T-helper 1 cell (primary cell): ENCODE measurements at regions not wholly inside any gene's neighbourhood (a gene's known extent, or its start where the extent isn't known, plus 50 kb on each side); places are given as distances from the start of the nearest gene placed in this dataset.
"Not testable (repeated sequence)": the region's sequence is repeated elsewhere in the genome, so short reads cannot be mapped to it uniquely, and the experiment has no call there.

Experiments
- DNase-seq, 5 donors: peaks; one replicate each; pipeline ENCODE4 v3.0.0-alpha.2; 2012 to 2020

DNA sequence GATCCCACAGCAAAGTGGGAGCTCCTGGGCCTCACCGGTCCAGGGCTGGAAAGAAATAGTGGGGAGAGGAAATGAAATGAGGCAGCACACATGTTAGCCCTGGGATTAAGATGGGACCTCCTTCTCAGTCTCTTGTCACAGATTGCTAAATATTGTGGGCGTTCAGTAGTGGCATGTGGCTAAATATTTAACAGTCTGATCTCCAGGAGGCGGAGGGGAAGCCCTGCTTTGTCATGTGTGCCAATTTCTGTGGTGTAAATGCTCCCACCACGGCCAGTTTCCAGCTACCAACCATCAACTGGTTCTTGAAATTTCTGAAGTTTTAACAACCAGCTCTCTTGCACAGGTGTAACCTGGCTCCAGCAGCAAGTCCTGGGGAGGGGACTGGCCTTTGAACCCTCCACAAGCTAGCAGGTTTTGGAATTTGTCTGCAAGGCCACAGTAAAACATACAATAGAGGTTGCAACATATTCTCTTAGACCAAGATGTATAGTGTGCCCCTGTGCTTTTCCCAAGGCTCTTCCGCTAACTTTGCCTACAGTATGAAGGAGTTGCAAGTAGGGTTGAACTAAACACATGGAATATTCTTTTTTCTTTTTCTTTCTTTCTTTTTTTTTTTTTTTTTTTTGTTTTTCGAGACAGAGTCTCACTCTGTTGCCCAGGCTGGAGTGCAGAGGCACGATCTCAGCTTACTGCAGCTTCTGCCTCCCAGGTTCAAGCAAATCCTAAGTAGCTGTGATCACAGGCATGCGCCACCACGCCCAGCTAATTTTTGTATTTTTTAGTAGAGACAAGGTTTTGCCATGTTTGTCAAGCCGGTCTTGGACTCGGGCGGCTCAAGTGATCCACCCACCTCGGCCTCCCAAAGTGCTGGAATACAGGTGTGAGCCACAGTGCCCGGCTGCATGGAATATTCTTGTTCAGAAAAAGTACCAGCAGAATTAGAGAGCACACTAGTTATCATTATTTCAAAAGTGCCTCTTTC is 103.1 kb upstream of the PCBD1 start:
- DNase-seq, result no peak

DNA sequence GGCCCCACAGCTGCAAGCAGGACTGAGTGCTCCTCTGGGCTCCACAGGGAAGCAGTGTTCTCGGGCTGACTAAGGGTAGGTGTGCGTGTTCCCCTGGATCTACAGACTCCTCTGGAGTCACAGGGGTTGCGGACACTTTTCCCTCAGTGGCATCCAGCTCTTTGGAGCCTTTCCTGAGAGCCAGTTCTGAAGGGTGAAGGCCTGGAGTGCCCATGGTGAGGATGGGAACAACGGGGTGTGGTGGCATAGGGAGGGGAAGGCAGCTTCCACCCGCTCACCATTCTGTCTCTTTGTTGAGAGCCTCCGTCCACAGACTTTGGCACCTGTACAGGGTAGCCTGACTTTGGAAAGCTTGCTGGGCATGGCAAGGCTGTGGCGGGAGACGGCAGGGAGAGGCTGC is 104.1 kb upstream of the PCBD1 start:
- DNase-seq, result no peak

- no peak for DNase-seq
These were observed 104.7 kb upstream of the PCBD1 start for GRCh38 chr10:70993051-70993450.

- no peak for DNase-seq
These were observed 108.2 kb upstream of the PCBD1 start for GRCh38 chr10:70996549-70996948.

DNA sequence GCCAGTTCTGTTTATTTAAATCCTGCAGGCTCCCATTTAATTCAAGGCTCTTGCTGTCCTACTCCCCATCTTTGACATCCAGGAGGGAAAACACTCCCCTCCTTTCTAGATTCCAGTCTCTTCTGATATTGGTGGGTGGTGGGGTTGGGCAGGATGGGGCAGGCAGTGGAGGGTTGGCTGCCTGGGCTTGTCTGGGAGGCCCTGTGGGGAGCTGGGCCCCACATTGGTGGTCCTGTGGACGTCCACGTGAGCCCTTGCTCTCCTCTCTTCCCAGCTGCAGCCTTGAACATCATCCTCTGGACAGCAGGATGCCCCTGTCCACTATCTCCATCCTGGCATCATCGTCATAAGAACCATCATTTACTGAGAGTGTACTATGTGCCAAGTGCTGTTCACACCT is 108.9 kb upstream of the PCBD1 start:
- DNase-seq, result no peak

DNA sequence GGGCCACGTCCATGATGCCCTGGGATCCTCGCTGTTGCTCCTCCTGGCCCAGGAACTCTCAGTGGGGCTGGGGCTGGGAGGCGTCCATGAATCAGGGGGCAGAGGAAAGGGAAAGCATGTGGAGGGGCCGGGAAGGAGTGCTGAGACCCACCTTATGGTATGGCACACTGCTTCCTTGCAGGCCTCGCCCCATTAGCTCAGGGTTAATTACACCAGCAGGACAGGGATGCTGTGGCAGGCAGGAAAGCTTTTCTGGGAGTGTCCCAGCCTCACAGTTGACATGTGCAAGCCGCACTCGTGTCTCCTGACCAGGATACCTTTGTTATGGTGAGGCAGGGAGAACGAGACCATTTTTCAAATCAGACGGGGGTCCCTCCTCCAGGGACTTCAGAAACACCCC is 109.7 kb upstream of the PCBD1 start:
- DNase-seq, result no peak

GRCh38 chr10:71001470-71001869 is 113.1 kb upstream of the PCBD1 start:
- DNase-seq, result no peak

GRCh38 chr10:71004176-71005075 is 116.1 kb upstream of the PCBD1 start:
- DNase-seq, result no peak

DNA sequence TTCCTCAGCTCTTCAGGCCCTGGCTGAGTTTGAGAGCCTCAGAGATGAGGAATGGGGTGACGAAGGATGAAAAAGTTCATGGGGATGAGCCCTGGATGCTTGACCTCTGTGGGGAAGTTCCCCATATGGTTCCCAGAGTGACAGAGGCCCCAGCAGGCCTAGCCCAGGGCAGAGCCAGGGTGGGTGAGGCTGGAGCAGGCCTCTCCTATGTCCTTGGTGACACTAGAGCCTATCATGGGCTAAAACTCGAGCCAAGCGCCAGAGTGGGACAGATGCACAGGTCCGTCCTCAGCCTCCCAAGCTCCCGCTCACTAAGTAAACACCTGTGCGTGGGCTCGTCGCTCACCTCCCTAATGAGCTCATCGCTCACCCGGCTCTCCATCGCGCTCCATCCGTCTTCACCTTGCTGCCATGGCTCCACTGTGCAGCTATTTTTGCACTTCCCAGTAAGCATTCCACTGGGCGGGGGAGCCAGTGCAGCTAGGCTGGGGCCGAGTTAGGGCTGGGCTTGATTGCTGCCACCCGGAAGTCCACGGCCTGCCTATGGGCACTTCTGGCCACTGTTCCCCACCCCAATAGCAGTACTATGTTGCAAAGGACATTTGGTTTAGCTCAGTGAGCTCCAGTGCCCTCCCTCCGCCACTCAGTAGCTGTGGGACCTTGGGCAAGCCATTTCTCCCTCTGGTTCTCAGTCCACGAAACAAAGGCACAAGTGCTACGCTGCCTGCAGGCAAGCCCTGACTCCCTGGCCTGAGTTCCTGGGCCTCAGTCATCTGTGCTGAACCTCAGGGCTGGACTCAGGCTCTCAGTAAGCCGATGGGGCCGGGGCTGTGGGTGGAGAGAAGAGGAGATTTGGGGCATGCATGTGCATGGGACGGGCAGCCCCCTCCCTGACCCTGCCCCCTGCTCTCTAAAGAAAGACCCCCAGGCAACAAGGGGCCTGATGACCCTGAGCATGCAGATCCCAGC is 117.3 kb upstream of the PCBD1 start:
- no peak for DNase-seq

GRCh38 chr10:71006506-71006905 is 118.1 kb upstream of the PCBD1 start:
- no peak for DNase-seq

GRCh38 chr10:71007516-71007915 is 119.2 kb upstream of the PCBD1 start:
- no peak for DNase-seq

GRCh38 chr10:71008150-71008549 is 119.8 kb upstream of the PCBD1 start:
- DNase-seq, result no peak

DNA sequence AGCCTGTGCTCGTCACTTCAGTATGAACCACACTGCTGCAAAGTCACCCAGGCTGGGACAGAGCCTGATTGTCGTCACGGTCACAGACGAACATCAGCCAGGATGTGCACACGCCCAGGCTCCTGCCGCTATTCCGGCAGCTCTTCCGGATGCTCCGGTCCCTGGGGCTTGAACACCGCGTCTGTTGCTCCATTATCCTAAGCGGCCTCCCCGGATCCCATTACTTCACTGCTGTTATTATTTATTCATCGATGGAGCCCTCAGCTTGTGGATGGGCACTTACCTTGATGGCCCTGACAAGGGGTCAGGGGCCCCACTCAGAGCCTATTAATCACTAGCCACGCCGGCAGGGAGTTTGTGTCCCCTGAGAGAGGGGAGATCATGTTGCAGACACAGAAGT is 120.8 kb upstream of the PCBD1 start:
- DNase-seq, result no peak

DNA sequence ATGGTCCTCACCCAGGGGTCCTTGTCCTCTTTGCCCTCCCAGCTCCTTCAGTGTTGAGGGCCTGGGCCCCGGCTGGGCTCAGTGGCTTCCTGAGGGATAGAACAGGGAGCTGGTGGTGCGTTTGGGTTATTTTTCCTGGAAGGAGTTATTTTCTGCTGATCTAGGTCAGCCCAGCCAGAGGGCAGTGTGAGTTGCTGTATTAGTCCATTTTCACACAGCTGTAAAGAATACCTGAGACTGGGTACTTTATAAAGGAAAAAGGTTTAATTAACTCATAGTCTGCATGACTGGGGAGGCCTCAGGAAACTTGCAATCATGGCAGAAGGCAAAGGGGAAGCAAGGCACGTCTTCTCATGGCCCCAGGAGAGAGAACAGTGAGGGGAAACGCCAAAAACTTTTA is 122.4 kb upstream of the PCBD1 start:
- no peak for DNase-seq

GRCh38 chr10:71011141-71011540 is 122.8 kb upstream of the PCBD1 start:
- DNase-seq, result no peak

- DNase-seq, result no peak
These were observed 125.8 kb upstream of the PCBD1 start for GRCh38 chr10:71014021-71014805.

DNA sequence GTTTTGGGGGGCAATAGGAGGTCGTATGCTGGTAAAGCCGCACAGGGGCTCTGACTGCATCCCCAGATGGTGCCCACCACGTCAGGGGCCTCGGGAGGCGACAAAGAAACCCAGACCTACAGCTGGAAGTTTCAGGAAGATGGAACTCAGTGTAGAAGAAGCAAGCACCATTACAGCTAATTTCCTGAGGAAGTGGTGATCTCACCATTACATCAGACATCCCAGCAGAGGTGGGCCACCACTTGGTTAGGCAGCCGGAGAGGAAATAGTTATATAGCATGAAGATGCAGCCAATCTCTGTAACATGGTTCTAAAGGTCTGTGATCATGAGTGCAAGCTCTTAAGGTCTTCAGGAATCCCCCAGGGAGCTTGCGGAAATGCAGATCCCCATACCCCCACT is 127.3 kb upstream of the PCBD1 start:
- DNase-seq, result peak in 1 of 5 donors; percentile 10

DNA sequence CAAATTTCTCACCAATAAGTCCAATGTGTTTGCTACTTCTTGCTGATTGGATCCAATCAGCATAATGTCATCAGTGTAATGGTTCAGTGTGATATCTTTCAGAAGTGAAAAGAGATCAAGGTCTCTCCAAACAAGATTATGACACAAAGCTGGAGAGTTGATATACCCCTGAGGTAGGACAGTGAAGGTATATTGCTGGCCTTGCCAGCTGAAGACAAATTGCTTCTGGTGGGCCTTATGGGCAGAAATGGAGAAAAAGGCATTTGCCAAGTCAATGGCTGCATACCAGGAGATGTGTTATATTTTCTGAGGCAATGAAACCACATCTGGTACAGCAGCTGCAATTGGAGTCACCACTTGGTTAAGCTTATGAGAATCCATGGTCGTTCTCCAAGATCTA is 131.7 kb upstream of the PCBD1 start:
- not testable (repeated sequence) for DNase-seq

DNA sequence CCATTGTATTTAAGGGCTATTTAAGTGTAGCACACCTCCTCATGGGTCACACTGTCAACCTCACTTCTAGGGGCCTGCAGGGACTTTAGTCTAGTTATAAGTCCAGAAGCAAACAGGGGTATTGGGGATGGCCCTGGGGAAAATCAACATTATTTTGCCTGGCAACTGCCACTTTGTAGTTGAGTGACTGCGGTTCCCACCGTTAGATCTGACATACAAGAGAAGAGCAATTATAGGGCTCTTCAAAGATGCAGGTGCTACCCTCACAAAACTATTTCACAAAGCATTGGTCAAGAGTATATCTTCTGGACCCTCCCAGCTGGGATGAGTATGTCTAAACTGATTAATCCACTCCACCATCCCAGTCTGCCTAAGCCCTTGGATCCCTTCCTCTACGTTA is 133.0 kb upstream of the PCBD1 start:
- no peak for DNase-seq

- no peak for DNase-seq
These were observed 135.4 kb upstream of the PCBD1 start for GRCh38 chr10:71023704-71024283.

GRCh38 chr10:71024490-71024889 is 136.1 kb upstream of the PCBD1 start:
- no peak for DNase-seq
